Uterus (tissue), 2 donors: ENCODE measurements at regions not wholly inside any gene's neighbourhood (a gene's known extent, or its start where the extent isn't known, plus 50 kb on each side); places are given as distances from the start of the nearest gene placed in this dataset.

Experiments
- CTCF ChIP-seq, 4 experiments: fragments of 200-600 bp in 2 of 4; fragments of 450-650 bp in 2 of 4; sonication (generic) in 2 of 4; IDR thresholded peaks; one replicate each; pipeline ENCODE4 v1.5.1; 2016 to 2019; ENCODE audit warnings: antibody characterized with exemption in 4 of 4, mild to moderate bottlenecking in 2 of 4, moderate library complexity in 1 of 4
- POLR2A ChIP-seq, 2 donors: fragments of 450-650 bp; IDR thresholded peaks; one replicate each; pipeline ENCODE4 v1.6.1; 2016; ENCODE audit warnings: antibody characterized with exemption in 2 of 2, mild to moderate bottlenecking in 1 of 2, moderate library complexity in 1 of 2

GRCh38 chr6:19524366-19525186, 312.6 kb upstream of the ID4 start:
- TF ChIP-seq CTCF (IDR thresholded peaks at IDR 0.05) (no peak), POLR2A (IDR thresholded peaks at IDR 0.05) (no peak)
